HG03139 (cell line): ENCODE measurements at regions not wholly inside any gene's neighbourhood (a gene's known extent, or its start where the extent isn't known, plus 50 kb on each side); places are given as distances from the start of the nearest gene placed in this dataset.

Experiments used
- ATAC-seq: cut with Tn5 transposase; IDR thresholded peaks from one replicate; pipeline ENCODE4 v1.9.1; 2021; ENCODE audit not compliant: unreplicated experiment

DNA sequence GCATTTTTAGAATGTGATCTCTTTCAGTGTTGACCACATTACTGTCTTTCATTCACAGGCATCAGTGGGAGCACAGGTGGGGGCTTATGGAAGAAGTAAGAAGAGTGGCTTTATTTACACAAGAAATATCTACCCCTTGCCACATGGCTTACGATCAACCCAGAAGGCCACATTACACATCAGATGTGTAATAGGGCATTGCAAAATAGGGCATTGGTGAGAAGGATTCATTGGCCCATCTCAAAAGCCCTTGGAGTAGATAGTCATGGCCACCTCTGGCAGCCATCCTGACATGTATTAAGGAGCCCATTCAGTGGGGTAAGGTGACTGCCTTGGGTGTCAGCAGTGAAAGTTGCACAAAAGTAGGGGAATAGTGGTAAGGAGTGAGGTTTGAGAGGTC, 97.5 kb downstream of the MAFB start:
- ATAC-seq = no peak

DNA sequence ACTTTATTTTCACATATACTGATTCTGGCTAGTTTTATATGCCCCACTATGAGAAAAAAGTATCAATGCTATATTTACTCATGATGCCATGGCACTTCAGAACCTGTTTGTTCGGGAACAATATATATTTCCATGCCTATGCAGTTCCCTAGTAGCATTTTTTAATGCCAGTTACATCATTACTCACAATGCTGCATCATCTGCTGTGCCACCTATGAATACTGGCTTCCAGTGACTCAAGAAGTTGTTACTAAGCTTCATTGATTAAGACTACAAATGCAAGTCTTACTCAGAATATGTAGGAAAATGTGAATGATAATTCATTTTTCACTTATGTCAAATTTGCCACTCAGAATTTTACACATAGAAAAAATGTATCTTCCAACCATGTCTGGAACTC, 97.9 kb downstream of the MAFB start:
- no peak for ATAC-seq

DNA sequence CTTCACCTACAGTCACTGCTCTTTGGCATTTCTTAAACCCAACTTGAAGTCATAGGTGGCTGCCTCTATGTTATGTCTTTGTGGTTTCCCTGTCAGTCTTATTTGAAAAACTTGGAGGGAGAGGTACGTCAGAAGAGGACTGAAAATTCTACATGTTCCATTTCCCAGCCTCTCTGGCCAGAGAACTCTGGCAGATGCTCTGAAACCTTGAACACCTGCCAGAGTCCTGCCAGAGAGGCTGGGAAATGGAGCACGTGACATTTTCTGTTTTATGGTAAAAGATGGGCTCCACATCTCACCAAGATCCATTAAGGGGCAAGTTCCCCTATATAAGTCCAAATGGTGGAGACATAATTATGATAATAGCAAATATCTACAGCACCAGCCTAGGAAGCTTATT, 99.5 kb downstream of the MAFB start:
- ATAC-seq = no peak

DNA sequence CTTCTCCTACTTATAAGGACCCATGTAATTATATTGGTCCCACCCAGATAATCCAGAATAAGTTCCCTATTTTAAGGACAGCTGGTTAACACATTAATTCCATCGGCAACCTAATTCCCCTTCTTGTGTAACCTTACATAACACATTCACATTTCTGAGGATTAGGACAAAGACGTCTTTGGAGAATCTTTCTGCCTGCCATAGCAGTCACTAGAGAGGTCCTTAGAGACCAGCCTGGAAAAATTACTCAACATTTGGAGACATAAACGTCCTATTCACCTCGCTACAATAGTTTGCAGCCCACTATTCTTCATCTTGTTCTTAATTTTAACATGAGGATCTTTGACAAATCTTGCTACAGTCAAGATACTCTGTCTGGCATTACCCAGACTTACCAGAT, 100.1 kb downstream of the MAFB start:
- no peak for ATAC-seq

- no peak for ATAC-seq
Observed at GRCh38 chr20:40587038-40587437, 102.0 kb downstream of the MAFB start.

DNA sequence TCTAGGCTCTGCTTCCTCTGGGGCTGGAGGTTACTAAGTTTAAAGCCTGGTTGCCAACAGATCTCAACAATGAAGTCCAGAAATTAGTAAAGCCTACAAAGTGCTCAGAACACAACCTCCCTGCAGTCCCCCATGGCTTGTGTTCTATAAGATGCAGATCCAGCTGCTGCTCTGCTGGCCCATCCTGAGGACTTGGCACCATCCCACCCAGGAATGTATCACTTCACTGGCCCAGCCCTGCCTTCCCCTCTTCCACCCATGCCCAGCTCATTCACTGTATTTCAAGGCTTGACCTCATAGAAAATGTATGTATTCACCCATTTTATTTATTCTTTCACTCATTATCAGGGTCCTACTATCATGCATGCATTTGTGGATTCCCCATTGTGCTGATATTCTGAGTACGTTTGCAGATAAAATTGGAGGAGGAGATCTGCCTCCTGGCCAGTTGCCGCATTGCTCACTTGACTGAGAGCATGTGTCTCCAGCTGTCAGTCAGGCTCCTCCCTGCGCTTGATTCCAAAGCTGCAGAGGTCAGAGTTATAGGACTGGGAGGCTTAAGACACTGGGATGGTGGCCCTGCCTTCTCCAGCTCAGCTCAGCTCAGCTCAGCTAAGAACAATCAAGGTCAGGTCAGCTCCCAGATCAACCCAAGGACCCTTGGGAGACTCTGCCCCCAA, 104.8 kb downstream of the MAFB start:
- ATAC-seq = no peak

GRCh38 chr20:40583636-40584035, 105.4 kb downstream of the MAFB start:
- ATAC-seq = no peak

DNA sequence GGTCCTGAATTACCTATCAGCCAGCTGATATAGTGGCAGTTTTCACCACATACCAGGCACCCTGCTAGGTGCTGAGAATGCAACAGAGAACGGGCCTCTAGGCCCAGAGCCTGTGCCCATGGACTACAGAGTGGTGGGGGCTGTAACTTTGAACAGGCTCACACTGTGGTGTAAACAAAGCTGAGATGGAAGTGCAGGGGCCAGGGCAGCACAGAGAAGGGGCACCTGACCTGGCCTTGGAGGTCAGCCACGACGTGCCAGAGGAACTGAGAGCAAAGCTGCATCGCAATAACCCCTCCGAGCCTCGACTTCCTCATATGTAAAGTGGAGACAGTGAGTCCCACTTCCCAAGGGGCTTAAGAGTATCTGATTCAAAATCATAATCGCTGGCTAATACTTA, 105.8 kb downstream of the MAFB start:
- ATAC-seq = no peak

- no peak for ATAC-seq
Observed at GRCh38 chr20:40582531-40582930, 106.5 kb downstream of the MAFB start.

DNA sequence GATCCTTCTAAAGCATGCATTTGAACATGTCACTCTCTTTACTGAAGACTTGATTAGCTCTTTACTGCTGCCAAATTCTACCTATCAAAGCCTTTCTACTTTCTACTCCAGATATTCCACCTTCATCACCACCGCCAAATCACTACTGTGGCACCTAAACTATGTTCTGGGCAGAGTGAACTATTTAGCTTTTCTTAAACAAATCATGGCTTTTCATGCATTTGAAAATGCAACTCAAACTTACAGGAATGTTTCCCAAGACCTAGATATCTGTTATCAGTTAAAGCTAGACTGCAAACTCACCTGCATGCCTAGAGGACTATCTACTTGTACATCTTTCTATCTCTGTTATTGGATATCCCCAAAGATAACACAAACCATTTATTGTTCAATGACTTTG, 109.3 kb downstream of the MAFB start:
- ATAC-seq = no peak

DNA sequence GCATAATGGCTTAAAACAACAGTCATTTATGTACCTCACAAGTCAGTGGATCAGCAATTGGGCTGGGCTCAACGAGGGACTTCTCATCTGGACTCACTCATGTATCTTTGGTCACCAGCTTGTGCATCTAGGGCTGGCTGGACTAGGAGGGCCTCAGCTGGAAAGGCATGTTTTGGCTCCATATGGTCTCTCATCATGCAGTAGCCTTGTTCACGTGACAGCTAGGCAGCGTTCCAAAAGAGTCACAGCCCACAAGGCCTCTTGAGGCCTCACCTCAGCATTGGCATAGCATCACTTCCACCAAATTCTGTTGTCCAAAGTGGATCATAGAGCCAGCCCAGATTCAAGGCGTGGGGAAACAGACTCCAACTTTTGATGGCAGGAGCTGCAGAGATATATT, 110.1 kb downstream of the MAFB start:
- ATAC-seq = no peak

- ATAC-seq = no peak
Observed at GRCh38 chr20:40575851-40576250, 113.2 kb downstream of the MAFB start.

DNA sequence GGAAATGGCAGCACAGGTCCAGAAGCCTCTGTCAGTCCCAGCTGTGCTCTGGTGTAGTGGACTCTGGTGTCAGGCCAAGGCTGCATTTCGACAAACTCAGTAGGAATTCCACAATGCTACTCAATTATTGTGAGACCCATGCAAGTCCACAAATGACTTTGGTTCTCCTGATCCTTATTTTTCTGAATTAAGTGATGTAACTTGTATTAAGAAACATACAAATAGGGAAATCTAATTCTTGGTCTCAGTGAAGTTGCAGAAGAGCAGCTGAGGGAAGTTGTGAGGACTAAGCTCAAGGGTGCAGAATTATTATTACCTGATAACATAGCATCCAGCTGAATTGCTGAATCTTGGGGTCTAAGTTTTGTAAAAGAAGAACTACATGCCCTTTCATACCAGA, 116.8 kb downstream of the MAFB start:
- ATAC-seq = no peak

DNA sequence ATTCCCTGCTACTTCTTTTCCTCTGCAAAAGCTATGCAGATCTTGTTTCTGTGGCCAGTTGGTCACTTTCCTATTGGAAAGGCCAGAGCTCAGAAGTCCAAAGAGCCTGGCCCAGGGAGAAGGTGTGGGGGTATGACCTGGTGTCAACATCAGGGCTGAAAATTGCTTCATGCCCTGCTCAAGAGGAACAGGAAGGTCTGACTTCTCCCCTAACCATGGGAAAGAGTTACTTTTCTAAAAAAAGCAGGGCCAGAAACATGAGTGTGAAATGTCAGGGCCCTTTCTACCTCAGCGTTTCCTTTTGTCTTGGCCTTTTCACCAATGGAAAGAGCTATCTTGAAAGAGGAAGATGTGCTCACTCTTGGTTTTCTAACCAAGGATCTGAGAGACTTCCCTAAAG, 117.4 kb downstream of the MAFB start:
- no peak for ATAC-seq

GRCh38 chr20:40568200-40568599, 120.8 kb downstream of the MAFB start:
- no peak for ATAC-seq

GRCh38 chr20:40565682-40566040, 123.4 kb downstream of the MAFB start:
- no peak for ATAC-seq

DNA sequence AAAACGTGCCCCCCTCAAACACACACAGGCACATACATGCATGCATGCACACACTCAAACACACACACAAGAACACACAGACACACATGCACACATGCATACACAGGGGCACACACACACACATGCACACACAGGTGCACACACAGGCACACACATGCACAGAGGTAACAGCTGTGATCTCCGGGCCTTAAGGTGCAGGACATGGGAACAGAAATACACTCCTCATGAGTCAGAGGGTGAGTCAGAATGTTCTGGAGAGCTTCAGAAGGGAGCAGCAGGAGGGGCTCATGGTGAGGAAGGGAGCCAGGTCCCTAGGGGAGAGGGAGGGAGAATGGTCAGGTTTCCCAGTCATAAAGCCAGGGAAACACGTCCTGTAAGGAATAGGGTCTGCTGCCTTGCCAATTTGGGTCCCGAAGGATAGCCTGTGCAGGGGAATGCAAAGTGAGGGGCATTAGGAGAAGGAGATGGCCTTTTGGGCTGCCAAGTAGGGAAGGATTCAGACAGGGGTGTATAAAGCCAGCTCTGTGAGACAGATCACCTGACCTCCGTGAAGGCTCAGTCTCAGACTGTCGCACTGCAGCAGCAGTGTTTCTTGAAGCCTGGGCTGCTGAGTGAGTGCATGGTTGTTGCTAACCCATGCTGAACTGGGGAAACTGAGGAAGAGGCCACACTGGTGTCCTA, 123.9 kb downstream of the MAFB start:
- no peak for ATAC-seq

- no peak for ATAC-seq
Observed at GRCh38 chr20:40563296-40563950, 125.6 kb downstream of the MAFB start.

- ATAC-seq = no peak
Observed at GRCh38 chr20:40562031-40562430, 127.0 kb downstream of the MAFB start.

DNA sequence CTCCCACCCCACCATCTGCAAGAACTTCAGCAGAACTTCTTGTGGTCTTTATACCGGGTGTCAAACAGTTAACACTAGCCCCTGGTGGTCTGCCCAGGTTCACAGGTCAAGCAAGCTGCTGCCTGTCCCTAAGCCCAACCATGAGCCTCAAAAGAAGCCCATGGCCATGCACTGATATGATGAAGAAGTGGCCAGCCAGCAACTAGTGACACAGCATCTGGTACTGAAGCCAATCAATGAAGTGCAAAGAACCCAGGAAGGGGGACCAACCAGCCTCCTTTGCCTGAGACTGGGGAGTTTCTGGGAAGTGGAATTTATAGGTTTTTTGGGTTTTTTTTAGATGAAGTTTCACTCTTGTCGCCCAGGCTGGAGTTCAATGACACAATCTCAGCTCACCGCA, 127.8 kb downstream of the MAFB start:
- no peak for ATAC-seq

GRCh38 chr20:40558212-40558611, 130.8 kb downstream of the MAFB start:
- ATAC-seq = no peak

- no peak for ATAC-seq
Observed at GRCh38 chr20:40551125-40551530, 137.9 kb downstream of the MAFB start.
